ENCODE measurements at regions not wholly inside any gene's neighbourhood (a gene's known extent, or its start where the extent isn't known, plus 50 kb on each side); places are given as distances from the start of the nearest gene placed in this dataset.
"Not testable (repeated sequence)": the region's sequence is repeated elsewhere in the genome, so short reads cannot be mapped to it uniquely, and the experiment has no call there.

DNA sequence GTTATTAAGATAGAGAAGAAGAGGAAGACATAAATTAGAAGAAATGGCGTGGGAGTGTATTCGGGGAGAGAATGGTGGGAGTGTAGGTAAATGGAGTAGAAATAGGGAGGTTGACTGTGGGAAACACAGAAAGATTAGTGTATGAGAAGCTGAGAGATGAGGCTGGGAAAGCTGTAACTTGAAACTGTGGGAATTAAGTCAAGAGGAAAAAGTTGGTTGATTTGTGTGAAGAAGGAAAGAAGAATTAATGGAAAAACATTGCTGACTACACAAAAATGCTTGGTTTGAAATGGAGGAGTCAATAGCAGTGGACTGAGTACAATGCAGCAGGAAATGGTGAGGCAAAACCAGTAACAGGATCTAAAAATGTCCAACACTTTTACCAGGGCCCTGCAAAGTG is 448.3 kb downstream of the PTPRC start:
- DNase-seq (ENCODE audit: low read depth) = no peak
- in situ Hi-C loops (cut with HindIII; ENCODE audit: low sequenced_read_pairs) = no loop called here
- TF ChIP-seq CTCF (IDR thresholded peaks at IDR 0.05; ENCODE audit: low read depth, low read length, missing control alignments) = no peak
- no peak overlapping the region for H3K4me3 ChIP-seq (ENCODE audit: low read depth, low read length)

GRCh38 chr1:199089393-199090122 is 450.7 kb downstream of the PTPRC start:
- H3K4me3 ChIP-seq (ENCODE audit: low read depth, low read length) = no peak overlapping the region
- DNase-seq (ENCODE audit: low read depth) = no peak
- TF ChIP-seq CTCF (IDR thresholded peaks at IDR 0.05; ENCODE audit: low read depth, low read length, missing control alignments) = no peak
- in situ Hi-C loops (cut with HindIII; ENCODE audit: low sequenced_read_pairs) = no loop called here

- DNase-seq (ENCODE audit: low read depth); H3K4me3 ChIP-seq (ENCODE audit: low read depth, low read length); in situ Hi-C loops (cut with HindIII; ENCODE audit: low sequenced_read_pairs): not testable (repeated sequence)
Measured at GRCh38 chr1:199095628-199096027, 456.8 kb downstream of the PTPRC start.

DNA sequence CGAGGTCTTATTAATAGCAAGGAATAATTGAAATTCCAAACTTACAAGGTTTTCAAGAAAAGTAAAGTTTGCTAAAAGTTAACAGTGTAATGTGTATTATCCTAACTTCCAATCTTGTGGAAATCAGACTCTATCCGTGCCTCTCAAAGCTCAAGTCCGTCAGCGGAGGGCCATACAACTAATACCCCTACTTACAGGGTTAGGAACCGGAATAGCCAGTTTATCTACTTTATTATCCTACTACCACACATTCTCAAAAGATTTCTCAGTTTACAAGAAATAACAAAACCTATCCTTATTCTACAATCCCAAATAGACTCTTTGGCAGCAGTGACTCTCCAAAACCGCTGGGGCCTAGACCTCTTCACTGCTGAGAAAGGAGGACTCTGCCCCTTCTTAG is 457.8 kb downstream of the PTPRC start:
- no peak overlapping the region for H3K4me3 ChIP-seq (ENCODE audit: low read depth, low read length)
- in situ Hi-C loops (cut with HindIII; ENCODE audit: low sequenced_read_pairs) = no loop called here
- DNase-seq (ENCODE audit: low read depth) = no peak
- TF ChIP-seq CTCF (IDR thresholded peaks at IDR 0.05; ENCODE audit: low read depth, low read length, missing control alignments) = no peak

DNA sequence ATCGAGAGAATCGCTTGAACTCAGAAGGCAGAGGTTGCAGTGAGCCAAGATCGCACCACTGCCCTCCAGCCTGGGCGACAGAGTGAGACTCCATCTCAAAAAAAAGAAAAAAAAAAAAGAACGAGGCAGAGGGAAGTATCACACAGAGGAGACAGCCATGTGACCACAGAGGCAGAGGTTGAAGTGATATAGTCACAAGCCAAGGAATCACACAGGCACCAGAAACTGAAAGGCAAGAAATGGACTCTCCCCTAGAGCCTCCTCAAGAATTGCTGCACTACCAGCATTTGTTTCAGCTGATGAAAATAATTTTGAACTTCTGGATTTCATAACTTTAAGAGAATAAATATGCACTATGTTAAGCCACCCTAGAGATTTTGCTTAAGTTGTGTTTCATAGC is 459.6 kb downstream of the PTPRC start:
- no peak overlapping the region for H3K4me3 ChIP-seq (ENCODE audit: low read depth, low read length)
- in situ Hi-C loops (cut with HindIII; ENCODE audit: low sequenced_read_pairs) = no loop called here
- TF ChIP-seq CTCF (IDR thresholded peaks at IDR 0.05; ENCODE audit: low read depth, low read length, missing control alignments) = no peak
- no peak for DNase-seq (ENCODE audit: low read depth)

DNA sequence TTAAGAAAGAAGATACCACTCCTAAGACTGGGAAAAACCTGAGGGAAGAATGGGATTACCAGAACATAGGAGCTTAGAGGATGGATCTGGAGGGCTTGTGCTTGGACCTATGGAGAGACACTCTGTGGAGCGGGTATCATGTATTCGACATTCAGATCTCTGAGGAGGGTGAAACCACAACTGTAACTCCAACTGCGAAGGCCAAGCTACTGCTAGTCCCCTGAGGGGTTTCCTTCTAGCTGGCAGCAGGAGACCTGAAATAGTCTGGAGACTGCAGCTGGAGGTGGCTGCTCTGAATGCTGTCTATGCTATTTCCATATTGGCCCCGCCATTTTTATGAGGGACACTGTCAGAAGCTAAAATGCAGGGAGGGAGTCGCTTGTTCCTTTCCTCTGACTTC is 462.3 kb downstream of the PTPRC start:
- no peak for DNase-seq (ENCODE audit: low read depth)
- no peak overlapping the region for H3K4me3 ChIP-seq (ENCODE audit: low read depth, low read length)
- in situ Hi-C loops (cut with HindIII; ENCODE audit: low sequenced_read_pairs) = no loop called here
- TF ChIP-seq CTCF (IDR thresholded peaks at IDR 0.05; ENCODE audit: low read depth, low read length, missing control alignments) = no peak

GRCh38 chr1:199101635-199102034 is 462.8 kb downstream of the PTPRC start:
- DNase-seq (ENCODE audit: low read depth) = no peak
- in situ Hi-C loops (cut with HindIII; ENCODE audit: low sequenced_read_pairs) = no loop called here
- H3K4me3 ChIP-seq (ENCODE audit: low read depth, low read length) = no peak overlapping the region
- TF ChIP-seq CTCF (IDR thresholded peaks at IDR 0.05; ENCODE audit: low read depth, low read length, missing control alignments) = no peak
